ENCODE measurements at regions not wholly inside any gene's neighbourhood (a gene's known extent, or its start where the extent isn't known, plus 50 kb on each side); places are given as distances from the start of the nearest gene placed in this dataset.

- TF ChIP-seq CTCF (IDR thresholded peaks at IDR 0.05), result no peak
- TF ChIP-seq POLR2A (IDR thresholded peaks at IDR 0.05), result no peak
- TF ChIP-seq POLR2AphosphoS5 (IDR thresholded peaks at IDR 0.05), result no peak
- TF ChIP-seq EP300 (IDR thresholded peaks at IDR 0.05), result no peak
These were observed 292.3 kb upstream of the GK2 start for GRCh38 chr4:79700356-79700755.

Data from sigmoid colon (tissue), 4 donors.